ENCODE measurements at regions not wholly inside any gene's neighbourhood (a gene's known extent, or its start where the extent isn't known, plus 50 kb on each side); places are given as distances from the start of the nearest gene placed in this dataset.
"Not testable (repeated sequence)": the region's sequence is repeated elsewhere in the genome, so short reads cannot be mapped to it uniquely, and the experiment has no call there.

DNA sequence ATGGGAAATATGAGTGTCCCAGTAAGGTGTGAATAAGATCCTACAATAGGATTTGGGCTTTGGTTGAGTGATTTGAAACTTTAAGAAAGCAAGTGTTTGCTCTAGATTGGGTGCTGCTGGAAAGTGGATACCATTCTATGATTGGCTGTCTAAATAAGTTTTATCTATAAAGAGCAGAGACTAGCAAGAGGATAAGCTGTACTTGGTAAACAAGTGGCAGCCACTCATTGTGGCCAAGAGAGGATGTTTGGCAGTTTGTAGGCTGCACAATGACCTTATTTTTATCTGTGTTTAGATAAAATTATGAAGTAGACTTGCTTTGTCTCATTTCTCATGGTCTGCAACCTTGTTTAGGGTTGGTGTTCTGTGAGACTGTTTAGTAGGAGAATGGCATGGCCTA lies 341.6 kb upstream of the PIK3R1 start:
- no peak for TF ChIP-seq POLR2A (IDR thresholded peaks at IDR 0.05)
- TF ChIP-seq, protein P1, sequence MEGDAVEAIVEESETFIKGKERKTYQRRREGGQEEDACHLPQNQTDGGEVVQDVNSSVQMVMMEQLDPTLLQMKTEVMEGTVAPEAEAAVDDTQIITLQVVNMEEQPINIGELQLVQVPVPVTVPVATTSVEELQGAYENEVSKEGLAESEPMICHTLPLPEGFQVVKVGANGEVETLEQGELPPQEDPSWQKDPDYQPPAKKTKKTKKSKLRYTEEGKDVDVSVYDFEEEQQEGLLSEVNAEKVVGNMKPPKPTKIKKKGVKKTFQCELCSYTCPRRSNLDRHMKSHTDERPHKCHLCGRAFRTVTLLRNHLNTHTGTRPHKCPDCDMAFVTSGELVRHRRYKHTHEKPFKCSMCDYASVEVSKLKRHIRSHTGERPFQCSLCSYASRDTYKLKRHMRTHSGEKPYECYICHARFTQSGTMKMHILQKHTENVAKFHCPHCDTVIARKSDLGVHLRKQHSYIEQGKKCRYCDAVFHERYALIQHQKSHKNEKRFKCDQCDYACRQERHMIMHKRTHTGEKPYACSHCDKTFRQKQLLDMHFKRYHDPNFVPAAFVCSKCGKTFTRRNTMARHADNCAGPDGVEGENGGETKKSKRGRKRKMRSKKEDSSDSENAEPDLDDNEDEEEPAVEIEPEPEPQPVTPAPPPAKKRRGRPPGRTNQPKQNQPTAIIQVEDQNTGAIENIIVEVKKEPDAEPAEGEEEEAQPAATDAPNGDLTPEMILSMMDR (IDR thresholded peaks at IDR 0.05): no peak
- no peak for DNase-seq
- no peak overlapping the region for H3K4me3 ChIP-seq
- peaks cover 0 to 4% (median 0%) of the 10 kb centered on the region in 4 donors for H3K4me1 ChIP-seq
- no peak overlapping the region for H3K27ac ChIP-seq
- no peaks in the 10 kb centered on the region for H3K9me3 ChIP-seq
- no peaks in the 10 kb centered on the region for H3K27me3 ChIP-seq
- no peaks in the 10 kb centered on the region for H3K36me3 ChIP-seq

GRCh38 chr5:67870662-67871061 lies 344.9 kb upstream of the PIK3R1 start:
- DNase-seq: no peak
- Histone ChIP-seq H3K4me1 (no peaks in the 10 kb centered on the region), H3K36me3 (no peaks in the 10 kb centered on the region), H3K27ac (no peak overlapping the region), H3K27me3 (no peaks in the 10 kb centered on the region), H3K9me3 (no peaks in the 10 kb centered on the region), H3K4me3 (no peak overlapping the region)
- TF ChIP-seq POLR2A (IDR thresholded peaks at IDR 0.05): no peak
- TF ChIP-seq, protein P1 (IDR thresholded peaks at IDR 0.05): no peak

DNA sequence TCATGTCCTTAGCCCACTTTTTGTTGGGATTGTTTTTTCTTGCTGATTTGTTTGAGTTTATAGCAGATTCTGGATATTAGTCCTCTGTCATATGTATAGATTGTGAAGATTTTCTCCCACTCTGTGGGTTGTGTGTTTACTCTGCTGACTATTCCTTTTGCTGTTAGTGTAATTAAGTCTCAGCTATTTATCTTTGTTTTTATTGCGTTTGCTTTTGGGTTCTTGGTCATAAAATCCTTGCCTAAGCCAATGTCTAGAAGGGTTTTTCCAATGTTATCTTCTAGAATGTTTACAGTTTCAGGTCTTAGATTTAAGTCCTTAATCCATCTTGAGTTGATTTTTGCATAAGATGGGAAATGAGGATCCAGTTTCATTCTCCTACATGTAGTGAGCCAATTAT lies 351.2 kb upstream of the PIK3R1 start:
- H3K9me3 ChIP-seq, H3K4me3 ChIP-seq, H3K4me1 ChIP-seq, DNase-seq, H3K27me3 ChIP-seq, H3K36me3 ChIP-seq, H3K27ac ChIP-seq: not testable (repeated sequence)

DNA sequence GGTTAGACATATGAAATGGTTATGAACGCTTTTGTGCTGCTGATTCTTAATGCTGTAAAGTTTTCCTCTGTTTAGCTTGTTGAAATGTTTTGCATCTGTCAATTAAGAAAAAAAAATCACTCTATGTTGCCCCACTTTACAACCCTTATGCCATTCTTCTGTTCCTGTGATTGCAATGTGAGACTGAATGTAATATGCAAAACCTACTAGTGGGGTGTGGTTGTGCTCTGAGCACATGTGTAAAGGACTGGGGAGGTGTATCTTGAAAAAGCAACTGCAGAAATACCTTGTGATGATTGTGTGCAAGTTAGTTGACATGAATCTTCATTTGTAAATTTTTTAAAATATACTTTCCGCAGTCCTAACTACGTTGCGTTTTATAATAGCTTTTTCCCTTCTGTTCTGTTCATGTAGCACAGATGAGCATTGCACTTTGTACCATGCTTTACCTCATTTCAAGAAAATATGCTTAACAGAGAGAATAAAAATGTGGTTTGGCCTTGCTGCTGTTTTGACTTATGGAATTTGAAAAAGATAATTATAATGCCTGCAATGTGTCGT lies 357.0 kb upstream of the PIK3R1 start:
- Histone ChIP-seq H3K4me3 (no peak overlapping the region), H3K36me3 (no peaks in the 10 kb centered on the region), H3K9me3 (no peaks in the 10 kb centered on the region), H3K4me1 (no peaks in the 10 kb centered on the region), H3K27me3 (no peaks in the 10 kb centered on the region), H3K27ac (no peak overlapping the region)
- TF ChIP-seq POLR2A (IDR thresholded peaks at IDR 0.05): no peak
- TF ChIP-seq, protein P1 (IDR thresholded peaks at IDR 0.05): no peak
- DNase-seq: no peak

DNA sequence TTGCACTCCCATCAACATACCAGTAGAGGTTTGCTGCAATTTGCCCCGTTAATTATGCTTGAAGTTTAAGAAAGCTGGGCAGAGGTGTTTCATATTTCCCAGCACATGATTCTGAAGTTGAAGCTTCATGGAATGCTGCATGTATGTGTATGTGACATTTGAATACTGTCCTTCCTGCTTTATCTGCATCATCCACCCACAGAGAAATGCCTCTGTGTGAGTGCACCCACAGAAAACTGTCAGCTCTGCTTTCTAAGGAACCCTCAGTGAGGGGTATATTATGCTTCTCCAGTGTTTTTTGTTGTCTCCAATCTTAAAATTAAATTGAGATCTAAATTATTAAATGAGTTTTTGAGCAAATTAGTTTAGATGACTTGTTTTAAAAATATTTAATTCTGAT lies 358.1 kb upstream of the PIK3R1 start:
- H3K9me3 ChIP-seq: no peaks in the 10 kb centered on the region
- H3K4me3 ChIP-seq: no peak overlapping the region
- no peaks in the 10 kb centered on the region for H3K36me3 ChIP-seq
- H3K27me3 ChIP-seq: no peaks in the 10 kb centered on the region
- TF ChIP-seq, protein P1 (IDR thresholded peaks at IDR 0.05): no peak
- no peak for TF ChIP-seq POLR2A (IDR thresholded peaks at IDR 0.05)
- H3K4me1 ChIP-seq: no peaks in the 10 kb centered on the region
- no peak for DNase-seq
- no peak overlapping the region for H3K27ac ChIP-seq

DNA sequence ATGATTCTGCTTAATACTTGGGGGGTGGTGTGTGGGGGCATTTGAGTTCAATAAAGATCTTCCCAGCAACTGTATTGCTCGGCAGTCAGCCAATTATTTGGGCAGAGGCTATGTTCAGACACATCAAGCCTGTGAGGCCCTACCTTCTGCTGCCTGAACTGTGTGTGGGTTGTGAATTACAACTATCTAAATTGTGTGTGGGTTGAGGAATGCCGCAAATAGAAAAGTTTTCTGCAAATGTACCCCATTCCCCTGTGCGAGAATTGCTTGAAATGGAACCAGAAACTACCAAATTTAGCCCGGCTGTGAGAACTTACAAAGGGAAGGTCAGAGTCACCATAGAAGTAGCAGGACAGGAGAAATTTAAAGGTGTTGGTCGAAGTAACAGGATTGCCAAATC lies 360.0 kb upstream of the PIK3R1 start:
- H3K4me1 ChIP-seq: no peaks in the 10 kb centered on the region
- TF ChIP-seq POLR2A (IDR thresholded peaks at IDR 0.05): no peak
- TF ChIP-seq, protein P1 (IDR thresholded peaks at IDR 0.05): no peak
- H3K27ac ChIP-seq: no peak overlapping the region
- no peak for DNase-seq
- H3K36me3 ChIP-seq: no peaks in the 10 kb centered on the region
- no peaks in the 10 kb centered on the region for H3K27me3 ChIP-seq
- no peaks in the 10 kb centered on the region for H3K9me3 ChIP-seq
- no peak overlapping the region for H3K4me3 ChIP-seq

- DNase-seq, H3K36me3 ChIP-seq, H3K9me3 ChIP-seq, H3K4me3 ChIP-seq, H3K4me1 ChIP-seq, H3K27me3 ChIP-seq, H3K27ac ChIP-seq: not testable (repeated sequence)
Measured at GRCh38 chr5:67850906-67851305, 364.6 kb upstream of the PIK3R1 start.

All from Peyer's patch (tissue), 4 donors.